Tibial nerve (tissue), 4 donors: ENCODE measurements at regions not wholly inside any gene's neighbourhood (a gene's known extent, or its start where the extent isn't known, plus 50 kb on each side); places are given as distances from the start of the nearest gene placed in this dataset.

Experiments used
- CTCF ChIP-seq, 5 experiments: fragments of 200-600 bp in 3 of 5; fragments of 450-650 bp in 2 of 5; sonication (generic) in 3 of 5; IDR thresholded peaks; one replicate each; pipeline ENCODE4 v1.5.1; 2016 to 2019; ENCODE audit warnings: antibody characterized with exemption in 5 of 5, mild to moderate bottlenecking in 3 of 5, moderate library complexity in 2 of 5
- EP300 ChIP-seq, 2 donors: sonication (generic); formaldehyde crosslinking; IDR thresholded peaks; one replicate each; pipeline ENCODE4 v1.6.1; 2017; ENCODE audit warnings: antibody characterized with exemption in 2 of 2, mild to moderate bottlenecking in 1 of 2
- POLR2A ChIP-seq, 2 donors: fragments of 450-650 bp; IDR thresholded peaks; one replicate each; pipeline ENCODE4 v1.6.1; 2017; ENCODE audit warnings: antibody characterized with exemption in 2 of 2, mild to moderate bottlenecking in 2 of 2, moderate library complexity in 2 of 2

GRCh38 chr14:101290611-101291010, 270.7 kb upstream of the DIO3 start:
- no peak for TF ChIP-seq CTCF (IDR thresholded peaks at IDR 0.05)
- TF ChIP-seq EP300 (IDR thresholded peaks at IDR 0.05): no peak
- TF ChIP-seq POLR2A (IDR thresholded peaks at IDR 0.05): no peak
